ENCODE measurements at regions not wholly inside any gene's neighbourhood (a gene's known extent, or its start where the extent isn't known, plus 50 kb on each side); places are given as distances from the start of the nearest gene placed in this dataset.

GRCh38 chr1:81553503-81553902 is 247.2 kb upstream of the ADGRL2 start:
- intact Hi-C loops (cut with micrococcal nuclease) = no loop called here
- H3K4me3 Mint-ChIP-seq = no peak overlapping the region
- peaks cover 4% of the 10 kb centered on the region for H3K27me3 Mint-ChIP-seq (ENCODE audit: insufficient read depth)
- H3K9me3 Mint-ChIP-seq = no peaks in the 10 kb centered on the region
- H3K36me3 Mint-ChIP-seq (ENCODE audit: low read depth) = no peaks in the 10 kb centered on the region
- H3K4me1 Mint-ChIP-seq (ENCODE audit: low read depth) = peaks cover 6% of the 10 kb centered on the region
- DNase-seq (ENCODE audit: low spot score) = no peak
- no peak overlapping the region for H3K27ac Mint-ChIP-seq

- H3K9me3 Mint-ChIP-seq = no peaks in the 10 kb centered on the region
- H3K27ac Mint-ChIP-seq = no peak overlapping the region
- no peaks in the 10 kb centered on the region for H3K36me3 Mint-ChIP-seq (ENCODE audit: low read depth)
- intact Hi-C loops (cut with micrococcal nuclease) = no loop called here
- H3K4me3 Mint-ChIP-seq = no peak overlapping the region
- DNase-seq (ENCODE audit: low spot score) = no peak
- peaks cover 4% of the 10 kb centered on the region for H3K27me3 Mint-ChIP-seq (ENCODE audit: insufficient read depth)
- peaks cover 6% of the 10 kb centered on the region for H3K4me1 Mint-ChIP-seq (ENCODE audit: low read depth)
Observed at GRCh38 chr1:81551946-81552345, 248.8 kb upstream of the ADGRL2 start.

- intact Hi-C loops (cut with micrococcal nuclease) = no loop called here
- Mint-ChIP-seq H3K36me3 (ENCODE audit: low read depth) (no peaks in the 10 kb centered on the region), H3K4me1 (ENCODE audit: low read depth) (peaks cover 6% of the 10 kb centered on the region), H3K27ac (no peak overlapping the region), H3K4me3 (no peak overlapping the region), H3K9me3 (no peaks in the 10 kb centered on the region), H3K27me3 (ENCODE audit: insufficient read depth) (peaks cover 6% of the 10 kb centered on the region)
- DNase-seq (ENCODE audit: low spot score) = no peak
Observed at GRCh38 chr1:81550753-81551152, 250.0 kb upstream of the ADGRL2 start.

- DNase-seq (ENCODE audit: low spot score) = no peak
- H3K4me1 Mint-ChIP-seq (ENCODE audit: low read depth) = peaks cover 6% of the 10 kb centered on the region
- no peaks in the 10 kb centered on the region for H3K36me3 Mint-ChIP-seq (ENCODE audit: low read depth)
- intact Hi-C loops (cut with micrococcal nuclease) = no loop called here
- H3K27ac Mint-ChIP-seq = no peak overlapping the region
- peaks cover 6% of the 10 kb centered on the region for H3K27me3 Mint-ChIP-seq (ENCODE audit: insufficient read depth)
- H3K4me3 Mint-ChIP-seq = no peak overlapping the region
- H3K9me3 Mint-ChIP-seq = no peaks in the 10 kb centered on the region
Observed at GRCh38 chr1:81549588-81550127, 251.1 kb upstream of the ADGRL2 start.

- Mint-ChIP-seq H3K9me3 (no peaks in the 10 kb centered on the region), H3K4me3 (no peak overlapping the region), H3K27ac (no peak overlapping the region), H3K27me3 (ENCODE audit: insufficient read depth) (peaks cover 6% of the 10 kb centered on the region), H3K4me1 (ENCODE audit: low read depth) (peaks cover 6% of the 10 kb centered on the region), H3K36me3 (ENCODE audit: low read depth) (no peaks in the 10 kb centered on the region)
- DNase-seq (ENCODE audit: low spot score) = no peak
- intact Hi-C loops (cut with micrococcal nuclease) = no loop called here
Observed at GRCh38 chr1:81548918-81549587, 251.7 kb upstream of the ADGRL2 start.

- Mint-ChIP-seq H3K36me3 (ENCODE audit: low read depth) (no peaks in the 10 kb centered on the region), H3K9me3 (no peaks in the 10 kb centered on the region), H3K27me3 (ENCODE audit: insufficient read depth) (peaks cover 6% of the 10 kb centered on the region), H3K4me3 (no peak overlapping the region), H3K4me1 (ENCODE audit: low read depth) (peaks cover 6% of the 10 kb centered on the region), H3K27ac (no peak overlapping the region)
- intact Hi-C loops (cut with micrococcal nuclease) = no loop called here
- DNase-seq (ENCODE audit: low spot score) = no peak
Observed at GRCh38 chr1:81547912-81548303, 252.8 kb upstream of the ADGRL2 start.

GRCh38 chr1:81547261-81547911 is 253.3 kb upstream of the ADGRL2 start:
- H3K36me3 Mint-ChIP-seq (ENCODE audit: low read depth) = no peaks in the 10 kb centered on the region
- no peak overlapping the region for H3K27ac Mint-ChIP-seq
- H3K4me1 Mint-ChIP-seq (ENCODE audit: low read depth) = peaks cover 6% of the 10 kb centered on the region
- H3K9me3 Mint-ChIP-seq = no peaks in the 10 kb centered on the region
- H3K27me3 Mint-ChIP-seq (ENCODE audit: insufficient read depth) = peaks cover 4% of the 10 kb centered on the region
- intact Hi-C loops (cut with micrococcal nuclease) = no loop called here
- no peak overlapping the region for H3K4me3 Mint-ChIP-seq
- DNase-seq (ENCODE audit: low spot score) = no peak

GRCh38 chr1:81545734-81546133 is 255.0 kb upstream of the ADGRL2 start:
- DNase-seq (ENCODE audit: low spot score) = no peak
- peaks cover 3% of the 10 kb centered on the region for H3K27me3 Mint-ChIP-seq (ENCODE audit: insufficient read depth)
- no peak overlapping the region for H3K27ac Mint-ChIP-seq
- H3K9me3 Mint-ChIP-seq = no peaks in the 10 kb centered on the region
- no peak overlapping the region for H3K4me3 Mint-ChIP-seq
- peaks cover 6% of the 10 kb centered on the region for H3K4me1 Mint-ChIP-seq (ENCODE audit: low read depth)
- intact Hi-C loops (cut with micrococcal nuclease) = no loop called here
- no peaks in the 10 kb centered on the region for H3K36me3 Mint-ChIP-seq (ENCODE audit: low read depth)

- Mint-ChIP-seq H3K27me3 (ENCODE audit: insufficient read depth) (peaks cover 1% of the 10 kb centered on the region), H3K36me3 (ENCODE audit: low read depth) (no peaks in the 10 kb centered on the region), H3K4me1 (ENCODE audit: low read depth) (no peaks in the 10 kb centered on the region), H3K9me3 (no peaks in the 10 kb centered on the region), H3K27ac (no peak overlapping the region), H3K4me3 (no peak overlapping the region)
- no peak for DNase-seq (ENCODE audit: low spot score)
- intact Hi-C loops (cut with micrococcal nuclease) = no loop called here
Observed at GRCh38 chr1:81543764-81544163, 257.0 kb upstream of the ADGRL2 start.

GRCh38 chr1:81542196-81542595 is 258.5 kb upstream of the ADGRL2 start:
- peaks cover 1% of the 10 kb centered on the region for H3K27me3 Mint-ChIP-seq (ENCODE audit: insufficient read depth)
- H3K4me1 Mint-ChIP-seq (ENCODE audit: low read depth) = no peaks in the 10 kb centered on the region
- DNase-seq (ENCODE audit: low spot score) = no peak
- H3K27ac Mint-ChIP-seq = no peak overlapping the region
- H3K9me3 Mint-ChIP-seq = no peaks in the 10 kb centered on the region
- intact Hi-C loops (cut with micrococcal nuclease) = no loop called here
- H3K36me3 Mint-ChIP-seq (ENCODE audit: low read depth) = no peaks in the 10 kb centered on the region
- H3K4me3 Mint-ChIP-seq = no peak overlapping the region

GRCh38 chr1:81540216-81540615 is 260.5 kb upstream of the ADGRL2 start:
- H3K27me3 Mint-ChIP-seq (ENCODE audit: insufficient read depth) = no peaks in the 10 kb centered on the region
- intact Hi-C loops (cut with micrococcal nuclease) = no loop called here

GRCh38 chr1:81529014-81529413 is 271.7 kb upstream of the ADGRL2 start:
- no peak for DNase-seq (ENCODE audit: low spot score)
- H3K4me1 Mint-ChIP-seq (ENCODE audit: low read depth) = no peaks in the 10 kb centered on the region
- no peaks in the 10 kb centered on the region for H3K27me3 Mint-ChIP-seq (ENCODE audit: insufficient read depth)
- intact Hi-C loops (cut with micrococcal nuclease) = no loop called here
- H3K9me3 Mint-ChIP-seq = no peaks in the 10 kb centered on the region
- H3K36me3 Mint-ChIP-seq (ENCODE audit: low read depth) = no peaks in the 10 kb centered on the region
- no peak overlapping the region for H3K27ac Mint-ChIP-seq
- H3K4me3 Mint-ChIP-seq = no peak overlapping the region

More at GRCh38 chr1:81540216-81540615, 260.5 kb upstream of the ADGRL2 start:
- no peaks in the 10 kb centered on the region for H3K36me3 Mint-ChIP-seq (ENCODE audit: low read depth)
- H3K4me3 Mint-ChIP-seq = no peak overlapping the region
- H3K9me3 Mint-ChIP-seq = no peaks in the 10 kb centered on the region
- no peak overlapping the region for H3K27ac Mint-ChIP-seq
- no peaks in the 10 kb centered on the region for H3K4me1 Mint-ChIP-seq (ENCODE audit: low read depth)
- DNase-seq (ENCODE audit: low spot score) = no peak

- H3K27ac Mint-ChIP-seq = no peak overlapping the region
- no peaks in the 10 kb centered on the region for H3K4me1 Mint-ChIP-seq (ENCODE audit: low read depth)
- H3K4me3 Mint-ChIP-seq = no peak overlapping the region
- DNase-seq (ENCODE audit: low spot score) = no peak
- H3K9me3 Mint-ChIP-seq = no peaks in the 10 kb centered on the region
- no peaks in the 10 kb centered on the region for H3K27me3 Mint-ChIP-seq (ENCODE audit: insufficient read depth)
- intact Hi-C loops (cut with micrococcal nuclease) = no loop called here
- H3K36me3 Mint-ChIP-seq (ENCODE audit: low read depth) = no peaks in the 10 kb centered on the region
Observed at GRCh38 chr1:81525085-81525484, 275.6 kb upstream of the ADGRL2 start.

Data from activated T-helper 1 cell treated with anti-CD3 and anti-CD28 coated beads, Interleukin-12 subunit alpha, Interleukin-12 subunit beta, Interleukin-2, Interleukin-4 antibody, amounts not matched to agents 30 ng/mL and 10 ng/mL and 1 ng/mL, durations not matched to agents 14 hours and 24 hours and 36 hours (primary cell).